GM23338 (cell line): ENCODE measurements at regions not wholly inside any gene's neighbourhood (a gene's known extent, or its start where the extent isn't known, plus 50 kb on each side); places are given as distances from the start of the nearest gene placed in this dataset.

ENCODE experiments used
- ATAC-seq: fragments of 200-7000 bp; cut with Tn5 transposase; 3 replicates; pipeline ENCODE4 v1.9.1; 2020
- DNase-seq: peaks from one replicate; pipeline ENCODE4 v3.0.0-alpha.2; 2015; ENCODE audit warnings: low spot score
- H2AFZ ChIP-seq: fragments of 200-600 bp; sonication (generic); 2 replicates; pipeline ENCODE4 v1.8.0; 2016; ENCODE audit warnings: antibody characterized with exemption, mild to moderate bottlenecking, moderate library complexity
- H3F3A ChIP-seq: fragments of 200-600 bp; sonication (generic); replicated peaks from 2 replicates; pipeline ENCODE4 v1.8.0; 2017; ENCODE audit warnings: antibody characterized with exemption, mixed run types, low read depth
- H3K27ac ChIP-seq: fragments of 200-600 bp; sonication (generic); 2 replicates; pipeline ENCODE4 v1.6.1; 2016; ENCODE audit warnings: low read depth
- H3K27me3 ChIP-seq: fragments of 200-600 bp; sonication (generic); 2 replicates; pipeline ENCODE4 v1.8.0; 2016; ENCODE audit warnings: mild to moderate bottlenecking, mixed run types, moderate library complexity; ENCODE audit not compliant: insufficient read depth
- H3K36me3 ChIP-seq: fragments of 200-600 bp; sonication (generic); 2 replicates; pipeline ENCODE4 v1.8.0; 2016; ENCODE audit warnings: mild to moderate bottlenecking; ENCODE audit not compliant: insufficient read depth
- H3K4me1 ChIP-seq: fragments of 200-600 bp; sonication (generic); 2 replicates; pipeline ENCODE4 v1.8.0; 2016; ENCODE audit warnings: mild to moderate bottlenecking, moderate library complexity; ENCODE audit not compliant: insufficient read depth
- H3K4me2 ChIP-seq: fragments of 200-600 bp; sonication (generic); 2 replicates; pipeline ENCODE4 v1.7.1; 2017; ENCODE audit warnings: mixed run types
- H3K4me3 ChIP-seq: fragments of 200-600 bp; sonication (generic); 2 replicates; pipeline ENCODE4 v1.6.1; 2016; ENCODE audit warnings: mixed run types
- H3K79me2 ChIP-seq: fragments of 200-600 bp; sonication (generic); replicated peaks from 2 replicates; pipeline ENCODE4 v1.8.0; 2017; ENCODE audit warnings: mild to moderate bottlenecking; ENCODE audit not compliant: insufficient read depth
- H3K9me2 ChIP-seq: fragments of 200-600 bp; sonication (generic); 2 replicates; pipeline ENCODE4 v1.8.0; 2017; ENCODE audit not compliant: insufficient read depth
- H4K20me1 ChIP-seq: fragments of 200-600 bp; sonication (generic); replicated peaks from 2 replicates; pipeline ENCODE4 v1.8.0; 2017; ENCODE audit warnings: mild to moderate bottlenecking; ENCODE audit not compliant: insufficient read depth
- H3K27ac Mint-ChIP-seq: 2 replicates; pipeline ENCODE4 v1.8.0; 2020; ENCODE audit warnings: inconsistent platforms, mild to moderate bottlenecking, moderate library complexity, mixed read lengths
- H3K27me3 Mint-ChIP-seq: 3 replicates; pipeline ENCODE4 v1.8.0; 2022; ENCODE audit warnings: low read depth, mild to moderate bottlenecking, moderate library complexity, mixed read lengths, inconsistent platforms; ENCODE audit not compliant: insufficient read depth, poor library complexity
- H3K36me3 Mint-ChIP-seq: 3 replicates; pipeline ENCODE4 v1.8.0; 2021; ENCODE audit warnings: low read depth, mild to moderate bottlenecking, inconsistent platforms, moderate library complexity, mixed read lengths
- H3K4me1 Mint-ChIP-seq: 3 replicates; pipeline ENCODE4 v1.8.0; 2020; ENCODE audit warnings: mild to moderate bottlenecking, inconsistent platforms, mixed read lengths
- H3K4me3 Mint-ChIP-seq: 3 replicates; pipeline ENCODE4 v1.8.0; 2021; ENCODE audit warnings: moderate library complexity, mild to moderate bottlenecking, inconsistent platforms, mixed read lengths
- H3K9me3 Mint-ChIP-seq: 3 replicates; pipeline ENCODE4 v1.8.0; 2020; ENCODE audit warnings: moderate library complexity, mild to moderate bottlenecking, inconsistent platforms, mixed read lengths
- CREB1 ChIP-seq: fragments of 250-450 bp; sonication (Bioruptor Pico); IDR thresholded peaks from 2 replicates; pipeline ENCODE4 v1.5.0; 2020; ENCODE audit warnings: low read depth, mild to moderate bottlenecking, moderate library complexity
- EZH2 ChIP-seq: fragments of 200-600 bp; sonication (generic); IDR thresholded peaks from one replicate; pipeline ENCODE4 v1.8.0; 2017; ENCODE audit warnings: antibody characterized with exemption, mild to moderate bottlenecking, low read depth; ENCODE audit not compliant: unreplicated experiment
- EZH2phosphoT487 ChIP-seq: fragments of 200-600 bp; sonication (generic); IDR thresholded peaks from one replicate; pipeline ENCODE4 v1.8.1; 2018; ENCODE audit warnings: antibody characterized with exemption; ENCODE audit not compliant: unreplicated experiment
- JUNB ChIP-seq: IDR thresholded peaks from one replicate; pipeline ENCODE4 v1.6.1; 2016; ENCODE audit warnings: antibody characterized with exemption; ENCODE audit not compliant: unreplicated experiment
- NANOG ChIP-seq: IDR thresholded peaks from 2 replicates; pipeline ENCODE4 v1.6.1; 2016; ENCODE audit warnings: antibody characterized with exemption, borderline replicate concordance
- POLR2AphosphoS5 ChIP-seq: IDR thresholded peaks from 2 replicates; pipeline ENCODE4 v1.6.1; 2016; ENCODE audit warnings: antibody characterized with exemption, low read depth
- REST ChIP-seq: IDR thresholded peaks from one replicate; pipeline ENCODE4 v1.6.1; 2018; ENCODE audit warnings: antibody characterized with exemption; ENCODE audit not compliant: unreplicated experiment
- STAT1 ChIP-seq: IDR thresholded peaks from one replicate; pipeline ENCODE4 v1.6.1; 2016; ENCODE audit warnings: antibody characterized with exemption; ENCODE audit not compliant: unreplicated experiment
- ZNF114 ChIP-seq: fragments of 250-450 bp; sonication (Bioruptor Pico); IDR thresholded peaks from 2 replicates; pipeline ENCODE4 v1.5.0; 2020; ENCODE audit warnings: mild to moderate bottlenecking, moderate library complexity
- ZNF331 ChIP-seq: fragments of 250-450 bp; sonication (Bioruptor Pico); IDR thresholded peaks from 2 replicates; pipeline ENCODE4 v1.5.0; 2020; ENCODE audit warnings: low read depth, mild to moderate bottlenecking, moderate library complexity
- ZNF462 ChIP-seq: fragments of 250-450 bp; sonication (Bioruptor Pico); IDR thresholded peaks from 2 replicates; pipeline ENCODE4 v1.5.0; 2020; ENCODE audit warnings: mild to moderate bottlenecking, moderate library complexity
- TF ChIP-seq, protein P1 (sequence below), 2 experiments: fragments of 200-600 bp in 1 of 2; sonication (generic) in 1 of 2; conservative IDR thresholded peaks; 2 replicates each; pipeline versions ENCODE4 v1.5.1 to v1.6.1; 2016 to 2017; ENCODE audit warnings: antibody characterized with exemption in 2 of 2, low read depth in 2 of 2, mild to moderate bottlenecking in 2 of 2, moderate library complexity in 1 of 2
- TF ChIP-seq, protein P2 (sequence below): IDR thresholded peaks from 2 replicates; pipeline ENCODE4 v1.6.1; 2016; ENCODE audit warnings: antibody characterized with exemption

GRCh38 chr2:176435729-176436128 is 166.5 kb downstream of the MTX2 start:
- Histone ChIP-seq H3K27ac (no peak overlapping the region), H3F3A (no peaks in the 10 kb centered on the region), H3K9me2 (no peaks in the 10 kb centered on the region; the same call in 1 of the 2 replicates), H3K4me1 (no peaks in the 10 kb centered on the region), H2AFZ (no peak overlapping the region), H4K20me1 (no peaks in the 10 kb centered on the region), H3K79me2 (no peaks in the 10 kb centered on the region), H3K36me3 (no peaks in the 10 kb centered on the region; the same call in 1 of the 2 replicates), H3K4me3 (no peak overlapping the region), H3K27me3 (no peaks in the 10 kb centered on the region), H3K4me2 (no peak overlapping the region)
- no peak overlapping the region for H3K27ac Mint-ChIP-seq
- ATAC-seq, result no peak
- no peaks in the 10 kb centered on the region for H3K36me3 Mint-ChIP-seq
- no peaks in the 10 kb centered on the region for H3K9me3 Mint-ChIP-seq
- H3K4me3 Mint-ChIP-seq, result no peak overlapping the region
- H3K27me3 Mint-ChIP-seq, result no peaks in the 10 kb centered on the region
- TF ChIP-seq JUNB, result no peak
- TF ChIP-seq ZNF114 (CRISPR knock-in tag), result no peak
- TF ChIP-seq, protein P1, sequence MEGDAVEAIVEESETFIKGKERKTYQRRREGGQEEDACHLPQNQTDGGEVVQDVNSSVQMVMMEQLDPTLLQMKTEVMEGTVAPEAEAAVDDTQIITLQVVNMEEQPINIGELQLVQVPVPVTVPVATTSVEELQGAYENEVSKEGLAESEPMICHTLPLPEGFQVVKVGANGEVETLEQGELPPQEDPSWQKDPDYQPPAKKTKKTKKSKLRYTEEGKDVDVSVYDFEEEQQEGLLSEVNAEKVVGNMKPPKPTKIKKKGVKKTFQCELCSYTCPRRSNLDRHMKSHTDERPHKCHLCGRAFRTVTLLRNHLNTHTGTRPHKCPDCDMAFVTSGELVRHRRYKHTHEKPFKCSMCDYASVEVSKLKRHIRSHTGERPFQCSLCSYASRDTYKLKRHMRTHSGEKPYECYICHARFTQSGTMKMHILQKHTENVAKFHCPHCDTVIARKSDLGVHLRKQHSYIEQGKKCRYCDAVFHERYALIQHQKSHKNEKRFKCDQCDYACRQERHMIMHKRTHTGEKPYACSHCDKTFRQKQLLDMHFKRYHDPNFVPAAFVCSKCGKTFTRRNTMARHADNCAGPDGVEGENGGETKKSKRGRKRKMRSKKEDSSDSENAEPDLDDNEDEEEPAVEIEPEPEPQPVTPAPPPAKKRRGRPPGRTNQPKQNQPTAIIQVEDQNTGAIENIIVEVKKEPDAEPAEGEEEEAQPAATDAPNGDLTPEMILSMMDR (conservative IDR thresholded peaks at IDR 0.05; ENCODE audit: low read depth in 2 of 2), result no peak
- TF ChIP-seq ZNF331 (CRISPR knock-in tag), result no peak
- no peak for TF ChIP-seq ZNF462 (CRISPR knock-in tag)
- TF ChIP-seq REST, result no peak
- TF ChIP-seq, protein P2, sequence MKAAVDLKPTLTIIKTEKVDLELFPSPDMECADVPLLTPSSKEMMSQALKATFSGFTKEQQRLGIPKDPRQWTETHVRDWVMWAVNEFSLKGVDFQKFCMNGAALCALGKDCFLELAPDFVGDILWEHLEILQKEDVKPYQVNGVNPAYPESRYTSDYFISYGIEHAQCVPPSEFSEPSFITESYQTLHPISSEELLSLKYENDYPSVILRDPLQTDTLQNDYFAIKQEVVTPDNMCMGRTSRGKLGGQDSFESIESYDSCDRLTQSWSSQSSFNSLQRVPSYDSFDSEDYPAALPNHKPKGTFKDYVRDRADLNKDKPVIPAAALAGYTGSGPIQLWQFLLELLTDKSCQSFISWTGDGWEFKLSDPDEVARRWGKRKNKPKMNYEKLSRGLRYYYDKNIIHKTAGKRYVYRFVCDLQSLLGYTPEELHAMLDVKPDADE, result no peak
- no peak for TF ChIP-seq EZH2phosphoT487
- TF ChIP-seq POLR2AphosphoS5, result no peak
- TF ChIP-seq CREB1 (CRISPR knock-in tag), result no peak
- TF ChIP-seq NANOG, result no peak
- TF ChIP-seq STAT1, result no peak
- no peak for TF ChIP-seq EZH2
- H3K4me1 Mint-ChIP-seq, result no peaks in the 10 kb centered on the region
- no peak for DNase-seq
